NB4 (cell line): ENCODE measurements at regions not wholly inside any gene's neighbourhood (a gene's known extent, or its start where the extent isn't known, plus 50 kb on each side); places are given as distances from the start of the nearest gene placed in this dataset.
A peak's percentile ranks its signal among the peaks of the same experiment; 100 is the strongest.

Source experiments
- DNase-seq: peaks from one replicate; pipeline ENCODE4 v3.0.0; 2010; ENCODE audit warnings: low read depth
- H3K4me3 ChIP-seq: one replicate; pipeline ENCODE4 v1.5.1; 2011; ENCODE audit warnings: mild to moderate bottlenecking, low read depth, low read length, moderate library complexity
- CTCF ChIP-seq: IDR thresholded peaks from one replicate; pipeline ENCODE4 v1.5.1; 2012; ENCODE audit warnings: low read depth, low read length
- MAX ChIP-seq: IDR thresholded peaks from 2 replicates; pipeline ENCODE4 v1.6.1; 2011; ENCODE audit warnings: low read depth, low read length
- MYC ChIP-seq: IDR thresholded peaks from 2 replicates; pipeline ENCODE4 v1.6.1; 2011; ENCODE audit warnings: low read depth, low read length
- POLR2A ChIP-seq: IDR thresholded peaks from 2 replicates; pipeline ENCODE4 v1.6.1; 2011; ENCODE audit warnings: mild to moderate bottlenecking; ENCODE audit not compliant: insufficient read length; ENCODE audit errors: extremely low read depth

- no peak for DNase-seq
- TF ChIP-seq MAX (no peak), CTCF (no peak), MYC (no peak), POLR2A (no peak)
- H3K4me3 ChIP-seq, result no peak overlapping the region
These were observed 87.1 kb upstream of the PUDP start for GRCh38 chrX:7235071-7235470.

GRCh38 chrX:7233580-7234406 is 85.8 kb upstream of the PUDP start:
- no peak overlapping the region for H3K4me3 ChIP-seq
- DNase-seq, result peak; percentile 17
- no peak for TF ChIP-seq POLR2A

GRCh38 chrX:7228226-7228625 is 80.3 kb upstream of the PUDP start:
- no peak overlapping the region for H3K4me3 ChIP-seq
- no peak for TF ChIP-seq MYC
- DNase-seq, result no peak

GRCh38 chrX:7225338-7225737 is 77.4 kb upstream of the PUDP start:
- H3K4me3 ChIP-seq, result no peak overlapping the region
- DNase-seq, result no peak
- TF ChIP-seq MAX, result no peak

GRCh38 chrX:7223271-7223670 is 75.3 kb upstream of the PUDP start:
- H3K4me3 ChIP-seq, result no peak overlapping the region
- TF ChIP-seq MYC (no peak), CTCF (no peak), POLR2A (no peak), MAX (no peak)
- no peak for DNase-seq

GRCh38 chrX:7220121-7220520 is 72.2 kb upstream of the PUDP start:
- H3K4me3 ChIP-seq, result no peak overlapping the region
- TF ChIP-seq POLR2A, result no peak
- no peak for TF ChIP-seq CTCF
- TF ChIP-seq MYC, result no peak
- TF ChIP-seq MAX, result no peak
- no peak for DNase-seq

GRCh38 chrX:7219153-7219705 is 71.3 kb upstream of the PUDP start:
- TF ChIP-seq CTCF (no peak), MYC (no peak), POLR2A (no peak), MAX (no peak)
- DNase-seq, result no peak
- no peak overlapping the region for H3K4me3 ChIP-seq
